ENCODE measurements at regions not wholly inside any gene's neighbourhood (a gene's known extent, or its start where the extent isn't known, plus 50 kb on each side); places are given as distances from the start of the nearest gene placed in this dataset.

DNA sequence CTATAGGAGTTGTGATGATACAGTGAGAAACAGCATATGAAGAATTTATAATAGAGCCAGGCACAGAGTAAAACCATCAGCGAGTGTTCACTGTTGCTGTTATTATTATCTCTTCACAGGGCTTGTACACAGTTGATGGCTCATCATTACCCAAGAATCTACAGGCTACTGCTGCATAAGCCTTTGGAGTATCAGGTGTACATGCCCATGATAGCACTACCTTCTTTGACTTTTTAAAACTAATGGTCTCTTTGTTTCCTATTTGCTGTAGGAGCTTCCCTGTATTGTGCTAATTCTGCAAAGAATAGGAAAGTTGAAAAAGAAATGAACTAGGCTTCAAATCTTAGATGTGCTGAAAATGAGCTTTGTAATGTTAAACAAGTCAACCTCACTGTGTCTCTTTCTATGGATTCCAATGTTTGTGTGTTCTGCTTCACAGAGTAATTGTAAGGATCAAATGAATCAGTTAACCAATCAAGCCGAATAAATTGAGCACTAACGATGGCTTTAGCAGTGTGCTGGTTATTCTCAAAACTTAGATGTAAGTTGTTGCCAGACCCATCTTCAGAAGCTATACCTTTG, 138.8 kb downstream of the TUSC7 start:
- DNase-seq (ENCODE audit: low read depth in 2 of 2): no peak

DNA sequence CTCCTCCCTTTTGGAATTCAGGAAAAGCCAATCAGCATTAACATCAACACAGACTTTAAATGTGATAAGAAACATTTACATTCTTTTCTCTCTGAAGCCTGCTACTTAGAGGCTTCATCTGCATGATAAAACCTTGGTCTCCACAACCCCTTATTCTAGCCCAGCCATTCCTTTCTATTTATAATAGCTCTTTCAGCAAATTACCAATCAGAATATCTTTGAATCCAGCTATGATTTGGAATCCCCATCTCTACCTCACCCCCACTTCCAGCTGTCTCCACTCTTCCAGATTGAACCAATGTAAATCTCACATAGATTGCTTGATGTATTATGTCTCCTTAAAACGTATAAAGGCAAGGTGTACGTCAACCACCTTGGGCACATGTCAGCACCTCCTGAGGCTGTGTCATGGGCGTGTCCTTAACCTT, 139.7 kb downstream of the TUSC7 start:
- no peak for DNase-seq (ENCODE audit: low read depth in 2 of 2)

DNA sequence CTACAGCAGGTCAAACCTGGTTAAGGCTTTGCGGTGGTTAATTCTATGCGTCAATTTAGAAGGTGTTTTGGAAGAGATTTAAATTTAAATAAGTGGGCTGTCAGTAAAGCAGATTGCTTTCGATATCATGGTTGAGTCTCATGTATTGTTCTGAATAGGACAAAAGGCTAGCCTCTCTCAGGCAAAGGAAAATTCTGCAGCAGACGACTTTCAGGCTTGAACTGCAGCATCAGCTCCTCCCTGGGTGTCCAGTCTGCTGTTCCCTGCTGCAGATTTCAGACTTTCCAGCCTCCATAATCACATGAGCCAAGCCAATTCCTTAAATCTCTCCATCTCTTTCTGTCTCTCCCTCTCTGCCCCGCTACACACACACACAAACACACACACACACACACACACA, 143.2 kb downstream of the TUSC7 start:
- DNase-seq (ENCODE audit: low read depth in 2 of 2): no peak

- DNase-seq (ENCODE audit: low read depth in 2 of 2): no peak
These were observed 153.7 kb downstream of the TUSC7 start for GRCh38 chr3:116863270-116863770.

- no peak for DNase-seq (ENCODE audit: low read depth in 2 of 2)
These were observed 154.4 kb downstream of the TUSC7 start for GRCh38 chr3:116863822-116864589.

DNA sequence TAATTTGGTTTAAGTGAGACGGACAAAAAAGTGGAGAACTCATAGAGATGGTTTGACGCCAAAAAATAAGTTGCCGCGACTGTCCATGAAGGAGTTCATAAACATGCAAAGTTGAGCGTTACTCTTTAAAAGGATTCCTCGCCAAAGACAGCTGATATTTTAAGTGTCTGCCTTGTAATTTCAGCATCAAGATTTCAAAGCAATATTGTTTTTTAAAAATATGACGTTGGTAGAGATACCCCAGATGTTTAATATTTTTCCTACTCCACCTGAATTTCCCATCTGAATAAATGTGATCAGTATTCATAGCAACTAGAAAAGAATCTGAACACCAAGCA, 155.0 kb downstream of the TUSC7 start:
- DNase-seq (ENCODE audit: low read depth in 2 of 2): no peak

GRCh38 chr3:116870379-116870778, 160.8 kb downstream of the TUSC7 start:
- no peak for DNase-seq (ENCODE audit: low read depth in 2 of 2)

- no peak for DNase-seq (ENCODE audit: low read depth in 2 of 2)
These were observed 162.3 kb downstream of the TUSC7 start for GRCh38 chr3:116871905-116872304.

DNA sequence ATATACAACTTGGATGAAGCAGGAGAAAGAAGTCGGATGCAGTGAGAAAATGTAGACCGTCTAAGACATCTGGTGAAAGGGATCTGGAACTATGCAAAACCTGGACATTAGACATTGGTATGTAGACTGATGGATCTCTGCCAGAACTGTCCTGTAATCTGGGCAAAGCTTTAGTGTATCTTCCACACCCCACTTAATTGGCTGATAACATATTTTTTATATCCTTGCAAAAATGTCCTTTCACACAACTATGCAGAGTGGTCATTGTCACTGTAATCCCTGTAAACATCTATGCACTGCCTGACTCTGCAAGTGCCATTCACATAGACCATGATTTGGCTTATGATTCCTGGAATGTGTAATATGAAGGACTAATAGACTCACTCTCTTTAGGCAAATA, 163.1 kb downstream of the TUSC7 start:
- DNase-seq (ENCODE audit: low read depth in 2 of 2): no peak

- no peak for DNase-seq (ENCODE audit: low read depth in 2 of 2)
These were observed 163.6 kb downstream of the TUSC7 start for GRCh38 chr3:116873142-116873541.

GRCh38 chr3:116877968-116878367, 168.4 kb downstream of the TUSC7 start:
- DNase-seq (ENCODE audit: low read depth in 2 of 2): no peak

GRCh38 chr3:116886202-116886893, 176.8 kb downstream of the TUSC7 start:
- DNase-seq (ENCODE audit: low read depth in 2 of 2): no peak

- no peak for DNase-seq (ENCODE audit: low read depth in 2 of 2)
These were observed 186.5 kb downstream of the TUSC7 start for GRCh38 chr3:116896116-116896515.

- DNase-seq (ENCODE audit: low read depth in 2 of 2): no peak
These were observed 187.8 kb downstream of the TUSC7 start for GRCh38 chr3:116897382-116897781.

GRCh38 chr3:116899253-116899652, 189.7 kb downstream of the TUSC7 start:
- no peak for DNase-seq (ENCODE audit: low read depth in 2 of 2)

DNA sequence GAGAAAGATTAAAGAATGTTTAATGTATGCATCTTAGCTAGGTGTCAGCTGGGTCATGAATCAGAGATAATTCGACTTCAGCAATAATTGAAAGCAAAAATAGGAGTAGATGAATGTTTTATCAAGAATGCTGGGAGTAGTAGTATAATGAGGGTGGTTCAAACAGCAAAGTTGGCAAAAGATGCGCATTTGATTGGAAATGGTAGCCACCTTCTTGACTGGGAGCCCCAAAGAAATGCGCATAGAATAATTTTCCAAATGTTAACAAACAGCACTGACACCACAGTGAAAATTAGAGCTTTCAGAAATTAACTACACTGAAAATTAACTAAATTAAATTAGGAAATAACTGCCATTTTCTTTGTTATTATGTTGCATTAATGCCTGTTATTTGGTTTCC, 195.8 kb downstream of the TUSC7 start:
- DNase-seq (ENCODE audit: low read depth in 2 of 2): no peak

DNA sequence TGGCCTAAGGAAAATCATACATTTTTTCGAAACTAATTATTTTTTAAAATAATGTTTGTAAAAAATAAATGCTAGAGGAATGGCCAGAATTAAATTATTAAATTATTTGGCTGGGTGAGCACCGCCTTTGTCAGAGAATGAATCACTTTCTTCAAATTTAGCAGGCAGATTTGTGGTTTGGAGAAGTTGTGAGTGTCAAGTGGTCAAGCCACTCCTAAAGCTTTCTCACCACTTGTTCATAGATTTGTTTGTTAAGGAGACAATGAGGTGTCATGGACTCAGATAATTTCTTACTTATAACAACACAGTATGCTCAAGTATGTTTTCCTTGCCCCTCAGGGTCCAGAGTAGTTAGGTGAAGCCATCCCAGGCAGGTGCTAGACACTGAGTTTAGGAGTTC, 196.2 kb downstream of the TUSC7 start:
- DNase-seq (ENCODE audit: low read depth in 2 of 2): no peak

DNA sequence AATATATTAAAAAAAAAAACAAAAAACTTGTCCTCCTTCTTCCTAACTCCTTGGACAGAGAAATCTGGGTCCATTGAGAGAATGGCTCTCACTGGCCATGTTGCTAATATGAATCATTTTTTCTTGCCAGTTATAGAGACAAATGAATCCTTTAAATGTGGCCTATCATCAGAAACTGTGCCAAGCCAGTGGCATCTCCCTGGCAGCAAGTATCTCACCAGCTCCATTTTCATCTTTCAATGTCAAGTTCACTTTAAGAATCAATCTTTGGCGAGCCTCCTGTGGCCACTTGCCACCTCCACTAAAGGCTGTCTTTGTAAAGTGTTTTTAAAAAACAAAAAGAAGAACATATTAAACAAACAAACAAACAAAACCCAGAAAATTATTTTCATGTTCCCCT, 202.5 kb downstream of the TUSC7 start:
- DNase-seq (ENCODE audit: low read depth in 2 of 2): no peak

- no peak for DNase-seq (ENCODE audit: low read depth in 2 of 2)
These were observed 204.4 kb downstream of the TUSC7 start for GRCh38 chr3:116914004-116914403.

DNA sequence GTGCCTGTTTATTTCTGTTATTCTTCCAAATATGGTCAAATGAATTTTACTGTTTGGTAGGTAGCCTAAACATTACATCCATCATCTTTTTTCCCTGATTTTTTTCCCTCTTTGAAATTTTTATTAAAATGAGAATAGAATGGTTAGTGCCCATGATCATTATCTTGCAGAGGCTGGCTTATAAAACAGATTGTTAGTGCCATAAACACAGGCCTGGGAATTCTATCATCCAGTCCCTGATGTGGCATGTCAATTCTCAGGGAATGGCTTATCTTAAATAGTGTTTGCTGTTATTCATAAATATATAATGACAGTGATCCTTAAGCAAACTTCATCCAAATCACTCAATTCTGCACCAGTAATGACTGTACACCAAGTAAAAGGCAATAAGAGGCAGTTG, 207.3 kb downstream of the TUSC7 start:
- DNase-seq (ENCODE audit: low read depth in 2 of 2): no peak

DNA sequence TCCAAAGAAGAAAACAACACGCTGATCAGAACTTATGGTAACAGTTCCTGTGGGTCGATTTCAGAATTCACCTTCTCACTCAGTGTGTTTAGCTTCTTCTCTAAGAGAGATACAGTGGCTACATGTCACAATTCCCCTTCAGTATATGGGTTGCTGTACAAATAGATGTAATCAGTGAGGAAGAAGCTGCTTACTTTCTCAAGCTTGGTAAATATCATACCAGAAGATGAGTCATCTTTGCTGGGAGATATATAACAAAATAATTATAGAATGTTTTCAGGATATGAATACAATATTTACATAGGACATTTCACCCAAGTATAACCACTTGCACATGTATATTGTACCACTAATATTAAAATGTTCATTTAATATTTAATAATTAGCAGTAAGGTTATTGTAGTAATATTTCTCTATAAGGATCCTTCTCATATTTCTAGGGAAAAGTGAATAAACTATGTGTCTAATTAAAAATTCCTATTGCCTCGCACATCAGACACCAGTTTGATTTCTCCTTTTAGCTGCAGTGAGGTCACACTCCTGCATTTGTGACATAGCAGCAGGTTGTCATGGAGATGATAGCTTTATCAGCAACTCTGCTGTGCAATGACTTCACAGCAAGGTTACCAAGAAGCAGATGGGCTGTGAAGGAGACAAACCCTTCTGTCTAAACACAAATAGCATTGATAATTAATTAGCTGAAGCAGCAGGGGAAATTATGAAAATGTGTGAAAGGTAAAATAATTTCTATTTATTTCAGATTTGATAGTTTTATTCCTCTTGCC, 211.4 kb downstream of the TUSC7 start:
- DNase-seq (ENCODE audit: low read depth in 2 of 2): no peak

DNA sequence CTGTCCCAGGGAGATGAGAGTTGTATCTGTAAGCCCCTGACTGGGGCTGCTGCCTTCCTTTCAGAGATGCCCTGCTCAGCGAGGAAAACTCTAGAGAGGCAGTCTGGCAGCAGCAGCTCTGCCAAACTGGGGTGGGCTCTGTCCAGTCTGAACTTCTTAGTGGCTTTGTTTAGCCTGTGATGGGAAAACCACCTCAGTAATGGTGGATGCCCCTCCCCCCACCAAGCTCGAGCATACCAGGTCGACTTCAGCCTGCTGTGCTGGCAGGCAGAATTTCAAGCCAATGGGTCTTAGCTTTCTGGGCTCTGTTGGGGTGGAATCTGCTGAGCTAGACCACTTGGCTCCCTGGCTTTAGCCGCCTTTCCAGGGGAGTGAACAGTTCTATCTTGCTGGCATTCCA, 218.3 kb downstream of the TUSC7 start:
- DNase-seq (ENCODE audit: low read depth in 2 of 2): no peak
